Activated CD8-positive, alpha-beta memory T cell treated with anti-CD3 and anti-CD28 coated beads, Interleukin-2, amount 50 U/mL, for 24 hours (primary cell): ENCODE measurements at regions not wholly inside any gene's neighbourhood (a gene's known extent, or its start where the extent isn't known, plus 50 kb on each side); places are given as distances from the start of the nearest gene placed in this dataset.

Source experiments
- DNase-seq: peaks from one replicate; pipeline ENCODE4 v3.0.0-alpha.2; 2020; ENCODE audit errors: extremely low read depth

DNA sequence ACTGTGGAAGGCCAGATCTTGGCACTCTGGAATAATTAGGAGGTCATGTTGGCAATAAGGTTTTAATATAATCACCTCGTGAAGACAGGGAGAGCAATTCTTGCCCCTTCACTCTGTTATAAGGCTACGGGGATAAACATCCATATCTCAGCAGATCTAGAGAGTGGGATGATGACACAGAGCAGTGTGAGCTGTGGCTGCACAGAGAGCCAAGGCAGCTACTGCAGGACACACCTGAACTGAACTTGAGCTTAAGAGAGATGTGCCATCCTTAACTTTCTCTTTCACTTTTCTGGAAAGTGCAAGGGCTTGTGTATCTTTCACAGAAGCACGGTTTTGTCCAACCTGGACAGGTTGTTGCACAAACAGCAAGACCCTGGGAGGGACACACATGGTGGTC is 174.7 kb downstream of the GATA3 start:
- DNase-seq, result no peak

DNA sequence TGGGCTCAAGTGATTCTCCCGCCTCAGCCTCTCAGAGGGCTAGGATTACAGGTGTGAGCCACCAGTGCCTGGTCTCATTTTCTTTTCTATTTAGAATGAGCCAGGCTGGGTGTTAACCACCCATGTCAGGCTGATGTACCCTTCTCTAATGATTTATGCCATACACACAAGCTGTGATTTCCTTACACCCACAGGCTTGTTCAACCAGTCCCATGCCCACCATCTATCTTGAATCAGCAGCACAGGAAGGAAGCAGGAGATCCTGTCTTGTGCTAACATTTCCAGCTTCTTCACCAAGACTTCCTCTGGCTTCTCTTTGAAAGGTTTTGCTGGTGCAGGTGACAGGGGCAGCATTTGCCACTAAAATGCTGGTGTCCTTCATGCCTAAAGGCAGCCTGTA is 176.4 kb downstream of the GATA3 start:
- DNase-seq, result no peak

DNA sequence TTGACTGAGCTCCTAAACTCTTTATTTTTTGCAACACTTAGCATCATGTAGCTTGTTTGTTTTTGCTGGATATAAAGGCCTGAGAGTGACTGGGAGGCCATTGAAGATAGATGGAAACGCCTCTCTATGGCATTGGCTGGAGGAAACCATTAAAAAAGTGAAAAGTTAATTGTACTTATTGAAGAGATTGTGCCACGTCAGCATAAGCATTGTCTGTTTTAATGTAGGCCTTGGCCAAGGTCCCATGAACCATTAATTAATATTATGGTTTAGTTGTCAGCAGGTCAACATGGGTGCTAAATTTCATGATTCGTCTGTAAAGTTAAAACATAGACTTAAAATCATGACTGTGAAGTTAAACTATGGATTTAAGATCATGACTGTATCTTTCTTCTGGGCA is 178.6 kb downstream of the GATA3 start:
- no peak for DNase-seq

DNA sequence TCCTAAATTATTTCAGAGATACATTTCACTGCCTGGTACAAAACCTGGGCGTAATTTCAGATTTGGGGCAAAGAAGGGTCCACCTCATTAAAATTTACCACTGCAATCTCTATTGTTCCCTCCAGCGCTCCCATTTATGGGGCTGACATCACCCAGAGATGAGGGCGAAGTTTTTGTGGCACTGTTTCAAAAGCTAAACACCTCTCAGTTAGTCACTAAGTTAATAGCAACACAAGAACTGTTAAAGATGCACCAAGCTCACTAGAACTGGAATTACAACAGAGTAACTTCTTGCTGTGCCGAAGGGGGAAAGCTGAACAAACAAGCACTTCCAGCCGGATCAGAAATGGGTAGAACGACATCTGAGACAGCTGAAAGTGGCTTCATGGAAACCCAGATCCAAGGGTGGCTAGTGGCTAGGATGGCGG is 179.4 kb downstream of the GATA3 start:
- DNase-seq, result no peak

DNA sequence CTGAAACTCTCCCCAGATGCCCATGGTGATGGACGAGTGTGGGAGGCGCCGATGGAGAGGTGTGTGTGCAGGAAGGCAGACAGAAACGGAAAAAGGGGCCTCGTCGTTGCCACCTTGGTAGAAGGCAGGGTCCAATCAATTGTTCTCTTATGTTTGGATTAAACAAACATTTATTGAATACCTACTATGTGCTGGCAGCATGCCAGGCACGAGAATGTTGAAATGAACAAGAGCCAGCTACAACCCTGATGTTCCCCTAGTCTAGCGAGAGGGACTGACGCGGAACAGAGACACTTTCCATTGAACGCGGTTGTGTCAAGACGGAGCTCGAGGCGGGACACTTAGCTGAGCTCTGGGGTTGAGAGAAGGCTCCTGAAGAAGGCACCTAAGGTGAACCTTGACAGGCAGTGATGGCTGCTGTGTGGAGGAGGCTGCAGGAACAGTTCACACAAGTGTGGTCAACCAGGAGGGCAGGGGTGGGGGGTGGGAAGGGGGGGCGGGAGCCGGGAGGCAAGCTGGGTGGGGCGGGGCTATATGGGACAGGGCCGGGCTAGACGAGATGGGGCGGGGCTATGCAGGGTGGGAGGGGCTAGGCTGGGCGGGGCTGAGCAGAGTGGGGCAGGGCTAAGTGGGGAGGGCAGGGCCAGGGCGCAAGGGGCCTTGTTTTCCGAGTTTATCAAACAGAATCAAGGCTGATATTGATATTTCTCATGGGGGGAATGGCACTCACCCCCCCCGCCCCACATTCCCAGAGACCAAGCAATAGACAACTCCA is 181.0 kb downstream of the GATA3 start:
- no peak for DNase-seq

DNA sequence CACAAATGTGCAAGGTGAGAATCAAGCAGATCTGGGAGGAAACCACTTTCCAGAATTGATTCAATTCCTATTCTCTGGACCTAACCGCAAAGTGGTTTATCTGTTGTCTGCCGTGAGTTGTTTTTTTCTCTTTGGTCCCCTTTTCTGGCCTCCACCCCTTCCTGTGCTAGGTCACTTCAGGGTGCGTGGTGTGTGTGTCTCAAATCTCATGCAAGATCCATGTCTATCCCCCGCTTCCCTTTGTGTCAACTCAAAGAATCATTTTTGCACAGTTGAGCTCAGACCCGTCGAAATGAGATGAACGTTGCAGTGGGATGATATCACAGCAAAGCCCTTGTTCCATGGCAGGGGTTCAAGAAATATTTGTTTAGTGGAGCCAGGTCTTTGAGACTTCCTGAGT is 184.5 kb downstream of the GATA3 start:
- peak; percentile 10 for DNase-seq

DNA sequence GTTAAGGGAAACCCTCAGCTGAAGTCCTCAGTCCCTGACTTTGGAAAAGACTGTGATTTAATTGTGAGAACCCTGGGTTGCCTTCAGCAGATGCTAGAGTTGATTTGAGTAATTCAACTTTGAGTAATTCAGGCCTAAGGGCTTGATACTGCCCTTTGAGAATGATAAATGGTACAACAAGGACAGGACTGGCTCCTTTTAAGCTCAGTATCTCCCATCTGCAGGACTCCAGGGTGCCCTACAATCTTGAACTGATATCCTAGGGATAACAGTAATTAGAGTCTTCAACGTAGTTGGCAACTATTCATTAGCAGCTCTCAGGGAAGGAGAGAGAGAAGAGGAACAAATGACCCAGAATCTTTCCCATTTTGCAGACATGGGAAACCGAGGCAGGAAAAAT is 186.4 kb downstream of the GATA3 start:
- no peak for DNase-seq

DNA sequence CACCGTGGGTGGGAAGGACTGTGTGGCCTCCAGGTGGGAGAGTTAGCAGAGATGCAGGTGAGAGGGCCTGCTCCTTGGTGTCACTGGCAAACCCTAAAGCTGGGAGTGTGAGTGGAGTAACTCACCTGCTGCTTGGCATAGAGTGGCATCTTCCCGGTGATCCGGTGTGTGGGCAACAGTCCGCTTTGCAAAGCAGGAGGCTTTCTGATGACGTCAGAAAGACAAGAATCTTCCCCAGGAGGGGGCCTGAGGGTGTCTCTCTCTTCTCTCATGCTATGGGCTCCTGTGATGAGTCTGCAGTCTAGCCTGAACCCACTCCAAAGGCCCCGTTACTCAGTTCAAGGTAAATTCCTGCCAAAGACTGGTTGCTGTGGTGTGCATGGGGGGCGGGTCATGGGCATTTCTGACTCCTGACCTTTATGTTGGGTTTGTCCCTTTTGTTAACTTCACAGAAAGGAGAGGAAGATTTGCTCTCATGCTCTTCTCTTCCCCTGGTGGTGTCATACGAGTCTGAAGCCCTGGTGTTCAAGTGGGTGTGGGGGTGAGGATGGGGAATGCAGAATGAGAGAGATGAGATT is 187.9 kb downstream of the GATA3 start:
- peak; percentile 9 for DNase-seq

DNA sequence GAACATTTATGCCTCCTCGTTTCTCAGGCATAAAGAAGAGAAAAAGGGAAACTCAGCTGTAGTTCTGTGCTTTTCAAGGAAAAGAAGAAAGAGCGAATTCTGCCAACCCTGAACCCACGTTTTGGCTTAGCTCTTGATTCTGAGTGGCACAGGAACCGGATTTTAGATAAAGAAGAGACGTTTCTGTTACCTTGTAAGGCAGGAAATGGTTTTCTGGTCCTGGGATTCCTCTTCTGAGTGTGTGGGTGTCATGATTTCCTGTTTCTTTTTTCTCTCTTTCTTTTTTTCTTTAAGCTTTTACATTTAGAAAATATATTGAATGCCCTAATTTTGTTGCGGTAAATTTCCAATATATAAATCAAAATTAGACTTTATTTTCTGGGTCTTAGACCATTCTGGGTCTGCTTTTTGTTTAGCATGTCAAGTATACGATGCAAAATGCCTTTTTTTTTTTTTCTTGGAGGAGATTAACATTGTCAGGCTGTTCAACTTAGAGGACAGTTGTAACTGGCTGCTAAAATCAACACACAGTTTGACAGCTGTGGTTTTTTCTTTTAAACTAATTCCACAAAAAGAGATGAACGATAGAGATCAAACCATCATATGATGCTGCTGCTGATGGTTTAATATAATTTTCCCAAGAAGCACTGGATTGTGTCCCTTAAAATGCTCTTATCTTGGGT is 190.8 kb downstream of the GATA3 start:
- no peak for DNase-seq

DNA sequence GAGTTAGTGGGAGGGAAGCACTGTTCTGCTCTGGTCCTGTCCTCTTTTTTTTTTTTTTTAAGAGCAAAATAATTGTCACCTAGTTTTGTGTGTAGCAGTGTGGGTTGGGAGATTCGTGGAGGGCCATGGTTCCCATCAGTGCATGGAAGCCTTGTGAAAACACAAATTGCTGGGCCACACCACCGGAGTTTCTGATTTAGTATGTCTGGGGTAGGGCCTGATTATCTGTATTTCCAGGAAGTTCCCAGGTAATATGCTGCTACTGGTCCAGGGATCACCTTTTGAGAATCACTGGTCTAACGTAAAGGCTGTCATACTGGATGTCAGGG is 191.3 kb downstream of the GATA3 start:
- DNase-seq, result no peak

DNA sequence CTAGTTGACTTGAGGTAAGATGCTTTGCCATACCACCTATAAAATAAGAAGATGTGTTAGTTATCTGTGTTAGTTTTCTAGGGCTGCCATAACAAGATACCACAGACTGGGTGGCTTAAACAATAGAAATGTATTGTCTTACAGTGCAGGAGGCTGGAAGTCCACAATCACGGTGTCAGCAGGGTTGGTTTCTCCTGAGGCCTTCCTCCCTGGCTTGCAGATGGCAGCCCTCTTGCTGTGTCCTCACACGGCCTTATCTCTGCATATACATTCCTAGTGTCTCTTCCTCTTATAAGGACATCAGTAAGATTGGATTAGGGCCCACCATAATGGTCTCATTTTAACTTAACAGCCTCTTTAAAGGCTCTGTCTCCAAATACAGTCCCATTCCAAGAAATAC is 192.1 kb downstream of the GATA3 start:
- no peak for DNase-seq

DNA sequence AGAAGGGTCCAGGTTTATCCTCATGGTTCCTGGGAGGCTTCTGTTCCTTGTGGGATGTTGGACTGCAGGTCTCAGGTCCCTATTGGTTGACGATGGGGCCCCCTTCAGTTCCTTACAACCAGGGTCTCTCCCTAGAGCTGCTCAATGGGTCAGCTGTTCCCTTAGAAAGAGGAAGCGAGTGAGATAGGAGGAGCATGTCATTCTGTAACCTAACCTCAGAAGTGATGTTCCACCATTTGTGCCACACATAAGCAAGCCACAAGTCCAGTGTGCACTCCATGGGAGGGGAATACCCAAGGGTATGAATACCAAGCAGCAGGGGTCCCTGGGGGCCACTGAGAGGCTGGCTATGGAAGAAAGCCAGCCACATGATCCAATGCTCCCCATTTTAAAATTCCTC is 192.7 kb downstream of the GATA3 start:
- DNase-seq, result no peak

DNA sequence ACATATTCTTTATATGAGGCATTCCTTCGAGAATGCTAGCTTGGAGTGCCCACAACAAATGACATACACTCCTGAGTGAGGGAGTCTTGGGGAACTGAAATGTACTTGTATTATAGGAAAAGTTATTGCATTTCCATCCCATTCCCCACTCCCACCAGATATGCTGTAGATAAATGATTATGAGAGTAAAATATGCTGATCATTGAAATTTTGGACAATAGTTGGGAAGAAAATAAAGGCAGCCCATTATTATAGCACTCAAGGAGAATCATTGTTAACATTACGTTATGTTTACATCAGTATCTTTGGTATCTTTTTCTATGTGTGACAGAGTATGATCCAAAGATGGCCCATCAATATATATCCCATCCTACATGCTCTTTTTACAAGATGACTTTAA is 194.4 kb downstream of the GATA3 start:
- no peak for DNase-seq

DNA sequence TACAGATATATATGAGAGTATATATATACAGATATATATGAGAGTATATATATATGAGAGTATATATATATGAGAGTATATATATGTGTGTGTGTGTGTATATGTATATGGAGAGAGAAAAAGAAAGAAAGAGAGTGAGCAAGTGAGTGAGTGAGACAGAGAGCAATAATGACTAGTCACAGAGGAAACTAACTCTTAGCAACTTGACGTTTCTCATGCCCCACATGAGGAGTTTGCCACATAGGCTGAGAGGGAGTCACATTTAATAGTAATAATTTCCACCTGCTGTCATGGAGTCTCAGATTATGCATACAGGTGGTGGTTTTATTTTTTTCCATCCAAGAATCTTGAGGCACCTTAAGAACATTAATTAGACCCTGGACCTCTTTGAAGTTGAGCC is 199.9 kb downstream of the GATA3 start:
- no peak for DNase-seq

DNA sequence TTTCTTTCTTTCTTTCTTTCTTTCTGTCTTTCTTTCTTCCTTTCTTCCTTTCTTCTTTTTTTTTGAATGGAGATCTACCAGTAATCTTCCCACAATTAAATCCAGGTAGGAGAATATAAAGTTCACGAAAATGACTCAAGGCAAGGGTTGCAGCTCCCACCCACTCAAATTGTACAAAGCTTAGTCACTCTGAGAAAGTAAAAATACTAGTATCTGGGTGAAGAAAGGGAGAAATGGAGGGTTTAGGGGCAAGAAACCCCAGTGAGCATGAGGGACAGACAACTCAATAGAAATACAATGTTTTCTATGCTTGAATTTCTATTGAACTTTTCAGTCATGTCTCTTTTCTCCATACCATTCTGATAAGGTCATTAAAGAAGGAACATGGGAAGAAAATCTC is 200.8 kb downstream of the GATA3 start:
- no peak for DNase-seq

DNA sequence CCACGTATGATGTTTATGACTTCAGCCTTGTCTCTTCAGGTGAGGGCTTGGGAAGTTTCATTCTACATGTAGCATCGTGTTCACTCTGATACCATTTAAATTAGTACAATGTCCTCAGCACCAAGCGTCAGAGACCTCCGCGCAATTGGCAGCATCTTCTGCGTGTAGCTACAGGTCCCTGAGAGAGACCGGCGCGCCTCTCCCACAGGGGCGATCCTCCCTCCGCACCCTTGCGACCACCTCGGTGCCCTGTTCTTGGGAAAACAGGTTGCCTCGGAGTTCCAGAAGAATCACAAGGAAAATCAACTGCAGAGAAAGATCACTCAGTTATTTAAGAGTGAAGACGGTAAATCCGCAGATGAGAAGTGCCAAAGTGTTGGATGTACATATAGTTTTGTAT is 206.2 kb downstream of the GATA3 start:
- no peak for DNase-seq

DNA sequence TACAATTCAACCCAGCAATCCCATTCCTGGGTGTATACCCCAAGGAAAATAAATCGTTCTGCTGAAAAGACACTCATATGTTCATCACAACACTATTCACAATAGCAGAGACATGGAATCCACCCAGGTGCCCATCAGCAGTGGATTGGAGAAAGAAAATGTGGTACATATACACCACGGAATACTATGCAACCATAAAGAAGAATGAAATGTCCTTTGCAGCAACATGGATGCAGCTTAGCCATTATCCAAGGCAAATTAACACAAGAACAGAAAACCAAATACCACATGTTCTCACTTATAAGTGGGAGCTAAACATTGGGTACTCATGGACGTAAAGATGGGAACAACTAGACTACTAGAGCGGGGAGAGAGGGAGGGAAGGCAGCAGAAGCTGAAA is 207.8 kb downstream of the GATA3 start:
- no peak for DNase-seq

DNA sequence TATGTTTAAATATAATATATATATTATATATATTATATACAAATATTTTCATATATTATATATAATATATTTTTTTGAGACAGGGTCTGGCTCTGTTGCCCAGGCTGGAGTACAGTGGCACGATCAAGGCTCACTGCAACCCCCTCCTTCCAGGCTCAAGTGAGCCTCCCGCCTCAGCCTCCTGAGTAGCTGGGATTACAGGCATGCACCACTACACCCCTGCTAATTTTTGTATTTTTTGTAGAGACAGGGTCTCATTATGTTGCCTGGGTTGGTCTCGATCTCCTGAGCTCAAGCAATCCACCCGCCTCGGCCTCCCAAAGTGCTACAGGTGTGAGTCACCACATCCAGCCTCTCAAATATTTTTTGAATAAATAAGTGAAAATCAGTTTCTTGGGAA is 215.5 kb downstream of the GATA3 start:
- no peak for DNase-seq

DNA sequence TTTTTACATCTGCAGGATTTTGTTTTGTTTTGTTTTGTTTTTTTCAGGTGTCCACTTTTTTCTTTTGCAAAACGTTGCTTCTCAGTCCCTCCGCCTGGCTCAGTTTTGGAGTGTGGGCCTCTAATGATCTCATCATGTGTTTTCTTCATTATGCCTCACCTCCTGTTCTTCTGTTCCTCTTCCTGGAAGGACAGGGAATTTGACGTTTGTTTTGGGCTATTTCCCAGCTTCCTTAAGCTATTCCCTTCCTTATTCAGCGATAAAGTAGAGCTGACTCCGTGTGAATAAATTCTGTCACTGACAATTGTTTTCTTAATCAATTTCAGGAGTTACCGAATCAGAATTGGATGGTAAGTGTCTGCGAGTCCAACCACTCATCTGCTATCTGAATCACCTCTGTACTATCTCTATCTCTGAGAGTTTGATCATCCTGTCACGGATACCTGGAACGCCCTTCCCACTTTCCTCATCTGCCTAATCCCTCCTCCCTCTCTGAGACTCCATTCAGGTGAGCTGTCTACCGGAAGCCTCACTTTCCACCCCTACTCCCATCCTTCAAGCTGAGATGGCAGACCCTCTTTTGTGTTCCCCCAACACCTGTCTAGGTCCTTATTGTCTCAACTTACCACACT is 218.4 kb downstream of the GATA3 start:
- no peak for DNase-seq

DNA sequence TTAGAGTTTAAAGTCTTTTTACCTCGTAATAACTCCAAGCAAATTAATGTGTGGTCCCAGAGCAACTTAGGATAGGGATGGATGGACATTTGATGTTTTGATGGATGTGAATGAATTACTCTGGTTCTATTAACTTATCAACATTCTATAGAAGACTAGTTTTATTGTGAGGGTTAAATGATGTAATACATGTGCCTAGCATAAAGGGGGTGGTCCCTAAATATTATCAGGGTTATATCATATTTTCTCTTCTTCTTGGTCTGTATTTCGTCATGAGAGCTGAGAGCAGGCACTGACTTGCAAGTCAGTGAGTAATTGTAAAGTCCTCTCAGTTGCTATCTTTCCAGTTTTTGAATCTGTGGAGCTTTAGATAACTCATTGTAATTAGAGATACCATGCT is 219.3 kb downstream of the GATA3 start:
- DNase-seq, result no peak

DNA sequence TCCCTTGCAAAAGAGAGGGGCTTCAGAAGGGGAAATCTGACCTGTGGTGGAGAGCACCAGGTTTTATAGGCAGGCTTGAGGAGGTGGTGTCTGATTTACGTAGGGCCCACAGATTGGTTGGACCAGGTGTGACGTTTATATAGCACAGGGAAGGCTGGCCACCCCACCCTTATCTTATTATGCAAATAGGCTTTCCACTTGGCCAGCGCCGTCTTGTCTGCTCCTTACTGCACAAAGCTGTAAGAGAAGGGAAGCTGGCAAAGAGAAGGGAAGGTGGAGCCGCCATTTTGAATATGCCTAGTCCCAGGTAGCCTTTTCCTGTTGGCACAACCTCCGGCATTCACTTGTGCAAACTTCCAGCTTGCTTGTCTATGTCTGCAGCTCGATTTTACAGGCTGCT is 221.4 kb downstream of the GATA3 start:
- DNase-seq, result no peak

DNA sequence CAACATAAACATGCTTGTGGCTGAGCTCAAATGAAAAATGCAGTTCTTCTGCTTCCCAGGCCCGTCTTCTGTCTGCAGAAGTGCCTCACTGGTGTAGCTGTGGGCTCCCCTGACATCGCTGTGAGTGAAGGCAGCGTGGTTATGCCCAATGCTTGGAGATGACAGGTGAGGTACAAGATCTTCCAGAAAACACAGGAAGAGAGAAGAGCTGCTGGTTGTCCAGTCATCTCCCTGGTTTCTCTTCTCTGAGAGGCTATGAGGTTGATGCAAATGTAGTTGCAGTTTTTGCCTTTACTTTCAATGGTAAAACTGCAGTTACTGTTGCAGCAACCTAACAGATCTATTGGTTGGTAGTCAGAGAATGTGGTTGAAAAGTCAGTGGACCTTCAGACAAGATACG is 223.6 kb downstream of the GATA3 start:
- DNase-seq, result no peak

DNA sequence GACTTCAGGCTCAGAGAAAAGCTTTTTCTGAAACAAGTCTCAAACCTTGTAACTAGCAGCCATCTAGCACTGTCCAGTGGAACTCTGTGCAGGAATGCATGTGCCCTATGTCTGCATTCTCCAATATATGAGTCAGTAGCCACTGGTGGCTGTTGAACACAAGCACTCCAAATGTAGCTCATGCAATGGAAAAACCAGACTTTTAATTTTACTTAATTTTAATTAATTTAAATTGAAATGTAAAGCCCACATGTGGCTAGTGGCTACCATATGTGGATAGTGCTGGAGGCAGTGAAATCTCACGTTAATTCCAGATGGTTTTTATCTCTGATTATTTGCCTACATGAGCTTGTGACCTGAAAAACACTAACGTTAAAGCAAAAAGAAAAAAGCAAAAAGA is 225.1 kb downstream of the GATA3 start:
- DNase-seq, result no peak
